GM12878 (cell line): ENCODE measurements at regions not wholly inside any gene's neighbourhood (a gene's known extent, or its start where the extent isn't known, plus 50 kb on each side); places are given as distances from the start of the nearest gene placed in this dataset.

Experiments
- ATAC-seq: fragments of 200-7000 bp; cut with Tn5 transposase; 3 replicates; pipeline ENCODE4 v1.9.1; 2020; ENCODE audit warnings: mild to moderate bottlenecking, moderate library complexity
- BruUV-seq: library from RNA; stranded (reverse); fragments of 400-500 nt; replicated peaks from 2 replicates; lab custom pipeline; 2021; lab: Mats Ljungman, UMichigan
- CTCF ChIA-PET: fragments of 300-600 bp; sonication (Branson Sonifier 250); formaldehyde crosslinking; extraction: SDS; loops from one replicate; lab custom pipeline; 2021; ENCODE audit warnings: inconsistent platforms; lab: Yijun Ruan, JAX
- POLR2A ChIA-PET: fragments of 350-600 bp; formaldehyde crosslinking; extraction: SDS; loops from one replicate; lab custom pipeline; 2021; ENCODE audit warnings: inconsistent platforms; lab: Charles Lee
- RAD21 ChIA-PET: fragments of 300-600 bp; sonication (Branson Sonifier 250); formaldehyde crosslinking; loops from one replicate; lab custom pipeline; 2023; ENCODE audit warnings: antibody characterized with exemption; ENCODE audit not compliant: unreplicated experiment; lab: Charles Lee
- SMC1A ChIA-PET: fragments of 300-600 bp; sonication (Branson Sonifier 250); formaldehyde crosslinking; loops from one replicate; lab custom pipeline; 2023; ENCODE audit not compliant: unreplicated experiment, uncharacterized antibody; lab: Charles Lee
- DNase-seq: peaks from one replicate; pipeline ENCODE4 v3.0.0-alpha.2; 2011; ENCODE audit warnings: low read depth, low spot score
- FAIRE-seq: peaks from 3 replicates; lab custom pipeline; 2011; peaks lifted over from hg19 to GRCh38; lab: Jason Lieb, UNC
- H2AFZ ChIP-seq: 2 replicates; pipeline ENCODE4 v1.6.0; 2011; ENCODE audit warnings: low read depth, low read length, control low read depth; ENCODE audit not compliant: control insufficient read depth
- H3K27ac ChIP-seq: 2 replicates; pipeline ENCODE4 v1.5.1; 2011; ENCODE audit warnings: control low read depth; ENCODE audit not compliant: control insufficient read depth, insufficient read depth
- H3K27me3 ChIP-seq, 2 experiments: replicated peaks in 1 of 2; 2 replicates each; pipeline versions ENCODE4 v1.6.0 to v1.6.1; 2011; ENCODE audit warnings: low read length in 1 of 2; ENCODE audit not compliant: control insufficient read depth in 2 of 2, insufficient read depth in 2 of 2
- H3K36me3 ChIP-seq, 2 experiments: 2 replicates each; pipeline ENCODE4 v1.5.1; 2011; ENCODE audit warnings: low read length in 1 of 2; ENCODE audit not compliant: control insufficient read depth in 2 of 2, insufficient read depth in 2 of 2
- H3K4me1 ChIP-seq: 2 replicates; pipeline ENCODE4 v1.6.1; 2011; ENCODE audit warnings: mild to moderate bottlenecking, low read length, moderate library complexity, mixed read lengths; ENCODE audit not compliant: control insufficient read depth, insufficient read depth
- H3K4me2 ChIP-seq: 2 replicates; pipeline ENCODE4 v1.6.0; 2011; ENCODE audit warnings: control low read depth; ENCODE audit not compliant: control insufficient read depth, insufficient read depth
- H3K4me3 ChIP-seq: fragments of 200-600 bp; sonication (generic); 2 replicates; pipeline ENCODE4 v1.5.1; 2016
- H3K79me2 ChIP-seq: 2 replicates; pipeline ENCODE4 v1.6.0; 2011; ENCODE audit warnings: low read length; ENCODE audit not compliant: control insufficient read depth, insufficient read depth
- H3K9ac ChIP-seq: 2 replicates; pipeline ENCODE4 v1.8.0; 2011; ENCODE audit warnings: low read length, control low read depth, mixed read lengths; ENCODE audit not compliant: control insufficient read depth, insufficient read depth
- H3K9me3 ChIP-seq: replicated peaks from 3 replicates; pipeline ENCODE4 v1.5.1; 2011; ENCODE audit warnings: mild to moderate bottlenecking, low read length; ENCODE audit not compliant: control insufficient read depth, insufficient read depth
- H4K20me1 ChIP-seq: 2 replicates; pipeline ENCODE4 v1.6.0; 2011; ENCODE audit not compliant: control insufficient read depth, insufficient read depth
- ASH2L ChIP-seq: fragments of 300-600, 200-600 bp; sonication (generic); IDR thresholded peaks from 2 replicates; pipeline ENCODE4 v1.6.1; 2017; ENCODE audit warnings: low read depth, mild to moderate bottlenecking, borderline replicate concordance
- BHLHE40 ChIP-seq, 2 experiments: fragments of 450-650 bp in 1 of 2; IDR thresholded peaks; 2 replicates each; pipeline ENCODE4 v1.6.1; 2011 to 2017; ENCODE audit warnings: low read depth in 2 of 2, borderline replicate concordance in 1 of 2, improper control_type of control experiment in 1 of 2, low read length in 1 of 2, mild to moderate bottlenecking in 1 of 2
- E2F8 ChIP-seq: fragments of 450-650 bp; IDR thresholded peaks from 2 replicates; pipeline ENCODE4 v1.6.1; 2018; ENCODE audit warnings: mild to moderate bottlenecking, low read depth, moderate library complexity; ENCODE audit not compliant: partially characterized antibody
- HDAC2 ChIP-seq: fragments of 200-600 bp; sonication (generic); IDR thresholded peaks from 2 replicates; pipeline ENCODE4 v1.6.1; 2017
- KLF5 ChIP-seq: fragments of 450-650 bp; IDR thresholded peaks from 2 replicates; pipeline ENCODE4 v1.6.1; 2014; ENCODE audit warnings: mild to moderate bottlenecking; ENCODE audit not compliant: partially characterized antibody
- MYB ChIP-seq: fragments of 150-350 bp; IDR thresholded peaks from 2 replicates; pipeline ENCODE4 v1.6.1; 2014; ENCODE audit warnings: mild to moderate bottlenecking, low read depth, low read length, borderline replicate concordance
- NR2C1 ChIP-seq: fragments of 450-650 bp; IDR thresholded peaks from 2 replicates; pipeline ENCODE4 v1.6.1; 2017; ENCODE audit warnings: antibody characterized with exemption, mild to moderate bottlenecking, moderate library complexity
- PAX8 ChIP-seq: fragments of 450-650 bp; IDR thresholded peaks from 2 replicates; pipeline ENCODE4 v1.6.1; 2017; ENCODE audit warnings: mild to moderate bottlenecking, moderate library complexity
- POU2F2 ChIP-seq: IDR thresholded peaks from 3 replicates; pipeline ENCODE4 v1.6.1; 2011; ENCODE audit warnings: low read depth, mild to moderate bottlenecking, low read length, borderline replicate concordance
- RBBP5 ChIP-seq: fragments of 200-600 bp; sonication (generic); conservative IDR thresholded peaks from 2 replicates; pipeline ENCODE4 v1.6.1; 2016
- REST ChIP-seq: IDR thresholded peaks from 2 replicates; pipeline ENCODE4 v1.6.1; 2012; ENCODE audit warnings: mild to moderate bottlenecking, low read depth, low read length
- STAT3 ChIP-seq: IDR thresholded peaks from 2 replicates; pipeline ENCODE4 v1.6.1; 2011; ENCODE audit warnings: low read depth, low read length, improper control_type of control experiment
- ZBTB40 ChIP-seq: fragments of 450-650 bp; IDR thresholded peaks from 2 replicates; pipeline ENCODE4 v1.6.1; 2016; ENCODE audit warnings: mild to moderate bottlenecking, moderate library complexity, borderline replicate concordance
- WGBS: methylation state at CpG from one replicate; pipeline ENCODE4 v1.1.6; 2016; ENCODE audit warnings: low lambda C conversion rate; ENCODE audit not compliant: insufficient replicate concordance, insufficient coverage; ENCODE audit errors: missing lambda C conversion rate; 5-methylcytosine and 5-hydroxymethylcytosine counted together
- in situ Hi-C: fragments of 300-500 bp; cut with MboI; formaldehyde crosslinking; loops from 9 replicates; pipeline ENCODE4 v1.14.3; 2018; ENCODE audit warnings: mixed read lengths
- intact Hi-C: fragments of 100-400 bp; cut with micrococcal nuclease; formaldehyde crosslinking; loops from one replicate; pipeline ENCODE4 v1.14.2; 2022; ENCODE audit not compliant: unreplicated experiment

- TF ChIP-seq E2F8 (no peak), BHLHE40 (IDR thresholded peaks at IDR 0.05; ENCODE audit: borderline replicate concordance in 1 of 2, low read depth in 2 of 2, low read length in 1 of 2) (no peak), POU2F2 (no peak)
Measured at GRCh38 chr2:187834787-187835186, 280.6 kb upstream of the TFPI start (continued).

DNA sequence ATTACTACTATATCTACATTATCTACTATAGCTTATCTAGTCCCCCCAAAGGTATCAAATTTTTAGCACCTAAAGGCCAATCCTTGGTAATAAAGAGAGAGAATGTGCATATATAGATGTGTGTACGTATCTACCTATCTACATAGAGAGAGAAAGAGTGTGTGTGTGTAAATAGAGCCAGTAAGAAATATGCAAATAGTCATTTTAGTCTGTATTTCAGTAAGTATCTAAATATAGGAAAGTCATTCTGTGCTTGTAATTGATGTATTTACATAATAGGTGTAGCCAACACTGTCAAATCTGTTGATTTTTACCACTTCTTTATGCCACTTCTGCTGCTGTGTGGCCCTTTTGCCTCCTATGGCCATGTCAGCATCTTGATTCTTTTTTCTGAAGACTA lies 284.5 kb upstream of the TFPI start:
- FAIRE-seq (no peak), ATAC-seq (no peak), DNase-seq (no peak)
- H3K9me3 ChIP-seq, result no peaks in the 10 kb centered on the region
- no peaks in the 10 kb centered on the region for H3K27me3 ChIP-seq
- intact Hi-C loops (no loop called here), in situ Hi-C loops (loop anchor here (25.0 kb wide), 1 partner anchor 976 kb away; no protein-coding TSS in a partner anchor)
- no peak overlapping the region for H3K4me3 ChIP-seq
- POLR2A ChIA-PET, result no interaction called here
- RAD21 ChIA-PET, result interaction anchor here (0.6 to 2.1 kb wide), 2 partner anchors 258 to 338 kb away, joined by 3 to 5 read pairs; no protein-coding TSS in a partner anchor
- SMC1A ChIA-PET, result interaction anchor here (1.2 to 2.4 kb wide), 2 partner anchors 337 to 339 kb away, joined by 3 to 11 read pairs; no protein-coding TSS in a partner anchor
- CTCF ChIA-PET, result interaction anchor here (2.0 to 2.4 kb wide), 2 partner anchors 257 to 339 kb away, joined by 10 to 11 read pairs; no protein-coding TSS in a partner anchor
- H2AFZ ChIP-seq, result no peak overlapping the region
- no peak overlapping the region for H3K4me2 ChIP-seq
- no peaks in the 10 kb centered on the region for H3K4me1 ChIP-seq
- H3K36me3 ChIP-seq, result no peaks in the 10 kb centered on the region
- no peaks in the 10 kb centered on the region for H3K79me2 ChIP-seq
- H3K9ac ChIP-seq, result no peak overlapping the region
- BruUV-seq, result no TSS peak
- no peak overlapping the region for H3K27ac ChIP-seq
- 0% methylated on average over 1 of the region's 1 CpG for WGBS
- H4K20me1 ChIP-seq, result no peaks in the 10 kb centered on the region
- TF ChIP-seq NR2C1, result no peak
- no peak for TF ChIP-seq RBBP5
- no peak for TF ChIP-seq REST
- no peak for TF ChIP-seq ASH2L
- TF ChIP-seq KLF5, result no peak
- no peak for TF ChIP-seq MYB
- TF ChIP-seq HDAC2, result no peak
- TF ChIP-seq PAX8, result no peak
- no peak for TF ChIP-seq STAT3
- no peak for TF ChIP-seq ZBTB40
